Thyroid gland (tissue), 4 donors: ENCODE measurements at regions not wholly inside any gene's neighbourhood (a gene's known extent, or its start where the extent isn't known, plus 50 kb on each side); places are given as distances from the start of the nearest gene placed in this dataset.

Experiments
- CTCF ChIP-seq, 6 experiments: fragments of 200-600 bp in 3 of 6; fragments of 450-650 bp in 3 of 6; sonication (generic) in 3 of 6; IDR thresholded peaks; one replicate each; pipeline ENCODE4 v1.5.1; 2016 to 2019; ENCODE audit warnings: antibody characterized with exemption in 6 of 6, mild to moderate bottlenecking in 2 of 6, inconsistent platforms in 1 of 6, moderate library complexity in 1 of 6
- POLR2A ChIP-seq, 2 donors: fragments of 450-650 bp; IDR thresholded peaks; one replicate each; pipeline ENCODE4 v1.6.1; 2017; ENCODE audit warnings: antibody characterized with exemption in 2 of 2, mild to moderate bottlenecking in 2 of 2, moderate library complexity in 1 of 2

GRCh38 chr16:5366126-5366525 lies 268.5 kb upstream of the EEF2KMT start:
- no peak for TF ChIP-seq CTCF (IDR thresholded peaks at IDR 0.05)
- no peak for TF ChIP-seq POLR2A (IDR thresholded peaks at IDR 0.05)
